ENCODE measurements at regions not wholly inside any gene's neighbourhood (a gene's known extent, or its start where the extent isn't known, plus 50 kb on each side); places are given as distances from the start of the nearest gene placed in this dataset.
A peak's percentile ranks its signal among the peaks of the same experiment; 100 is the strongest.
"Not testable (repeated sequence)": the region's sequence is repeated elsewhere in the genome, so short reads cannot be mapped to it uniquely, and the experiment has no call there.

DNA sequence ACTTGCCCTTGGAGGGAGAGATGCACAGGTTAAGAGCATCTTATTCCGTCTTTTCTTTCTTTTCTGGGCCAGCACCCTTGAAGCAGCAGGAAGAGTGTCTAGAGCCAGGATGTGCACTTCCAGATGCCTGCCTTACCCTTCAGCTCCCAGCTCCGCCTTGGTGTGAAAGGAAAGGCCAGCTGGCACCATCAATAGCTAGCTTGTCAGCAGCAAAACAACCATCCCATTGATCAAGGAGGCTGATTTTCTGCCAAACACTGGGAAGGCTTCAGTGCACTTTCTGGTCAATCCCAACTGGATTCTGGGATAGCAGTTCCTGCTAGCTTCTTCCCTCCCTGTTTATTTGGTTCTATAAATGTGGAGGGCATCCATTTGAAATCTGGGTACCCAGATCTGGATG is 110.9 kb upstream of the GALNT15 start:
- no peaks in the 10 kb centered on the region for H3K4me1 Mint-ChIP-seq (ENCODE audit: low read depth in 2 of 2)
- no peaks in the 10 kb centered on the region for H3K9me3 Mint-ChIP-seq
- peaks cover 9 to 10% of the 10 kb centered on the region in 2 donors for H3K27me3 Mint-ChIP-seq
- ATAC-seq (no peak), DNase-seq (ENCODE audit: low spot score) (no peak)
- H3K27ac Mint-ChIP-seq: no peak overlapping the region
- no peak overlapping the region for H3K4me3 Mint-ChIP-seq
- no peaks in the 10 kb centered on the region for H3K36me3 Mint-ChIP-seq

- Mint-ChIP-seq H3K27me3 (peaks cover 9 to 10% of the 10 kb centered on the region in 2 donors), H3K4me3 (no peak overlapping the region), H3K36me3 (no peaks in the 10 kb centered on the region), H3K9me3 (no peaks in the 10 kb centered on the region), H3K27ac (no peak overlapping the region), H3K4me1 (ENCODE audit: low read depth in 2 of 2) (no peaks in the 10 kb centered on the region)
- ATAC-seq (no peak), DNase-seq (ENCODE audit: low spot score) (no peak)
Measured at GRCh38 chr3:16064642-16065414, 109.7 kb upstream of the GALNT15 start.

DNA sequence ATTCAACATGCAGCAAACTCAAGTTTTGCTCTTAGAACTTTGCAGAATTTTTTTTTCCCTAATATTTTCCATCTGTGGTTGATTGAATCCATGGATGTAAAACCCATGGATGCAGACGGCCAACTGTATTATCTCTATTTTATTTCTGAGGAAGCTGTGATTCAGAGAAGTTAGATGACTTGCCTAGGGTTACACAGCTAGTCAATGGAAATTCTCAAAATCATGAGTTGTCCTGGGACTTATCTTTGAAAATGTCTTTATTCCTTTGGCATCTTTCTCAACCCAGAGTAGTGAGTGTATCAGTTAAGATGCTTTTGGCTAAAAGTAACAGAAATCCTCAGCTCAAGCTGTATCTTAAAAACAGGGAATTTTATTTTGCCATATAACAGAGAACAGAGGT is 107.9 kb upstream of the GALNT15 start:
- ATAC-seq: no peak
- Mint-ChIP-seq H3K27me3 (peaks cover 7 to 10% of the 10 kb centered on the region in 2 donors), H3K36me3 (no peaks in the 10 kb centered on the region)

GRCh38 chr3:16066975-16067374 is 107.5 kb upstream of the GALNT15 start:
- H3K27me3 Mint-ChIP-seq: peaks cover 5 to 10% of the 10 kb centered on the region in 2 donors
- no peak overlapping the region for H3K4me3 Mint-ChIP-seq
- H3K27ac Mint-ChIP-seq: no peak overlapping the region
- no peaks in the 10 kb centered on the region for H3K36me3 Mint-ChIP-seq
- no peaks in the 10 kb centered on the region for H3K4me1 Mint-ChIP-seq (ENCODE audit: low read depth in 2 of 2)
- H3K9me3 Mint-ChIP-seq: no peaks in the 10 kb centered on the region
- no peak for DNase-seq (ENCODE audit: low spot score)
- ATAC-seq: no peak

More for the DNA sequence above, 107.9 kb upstream of the GALNT15 start:
- no peaks in the 10 kb centered on the region for H3K4me1 Mint-ChIP-seq (ENCODE audit: low read depth in 2 of 2)
- no peak for DNase-seq (ENCODE audit: low spot score)
- no peak overlapping the region for H3K4me3 Mint-ChIP-seq
- H3K27ac Mint-ChIP-seq: no peak overlapping the region
- H3K9me3 Mint-ChIP-seq: no peaks in the 10 kb centered on the region

- ATAC-seq (no peak), DNase-seq (ENCODE audit: low spot score) (no peak)
- no peaks in the 10 kb centered on the region for H3K36me3 Mint-ChIP-seq
- H3K9me3 Mint-ChIP-seq: no peaks in the 10 kb centered on the region
- peaks cover 2 to 4% of the 10 kb centered on the region in 2 donors for H3K27me3 Mint-ChIP-seq
- no peak overlapping the region for H3K4me3 Mint-ChIP-seq
- no peaks in the 10 kb centered on the region for H3K4me1 Mint-ChIP-seq (ENCODE audit: low read depth in 2 of 2)
- no peak overlapping the region for H3K27ac Mint-ChIP-seq
Measured at GRCh38 chr3:16067837-16068471, 106.5 kb upstream of the GALNT15 start.

DNA sequence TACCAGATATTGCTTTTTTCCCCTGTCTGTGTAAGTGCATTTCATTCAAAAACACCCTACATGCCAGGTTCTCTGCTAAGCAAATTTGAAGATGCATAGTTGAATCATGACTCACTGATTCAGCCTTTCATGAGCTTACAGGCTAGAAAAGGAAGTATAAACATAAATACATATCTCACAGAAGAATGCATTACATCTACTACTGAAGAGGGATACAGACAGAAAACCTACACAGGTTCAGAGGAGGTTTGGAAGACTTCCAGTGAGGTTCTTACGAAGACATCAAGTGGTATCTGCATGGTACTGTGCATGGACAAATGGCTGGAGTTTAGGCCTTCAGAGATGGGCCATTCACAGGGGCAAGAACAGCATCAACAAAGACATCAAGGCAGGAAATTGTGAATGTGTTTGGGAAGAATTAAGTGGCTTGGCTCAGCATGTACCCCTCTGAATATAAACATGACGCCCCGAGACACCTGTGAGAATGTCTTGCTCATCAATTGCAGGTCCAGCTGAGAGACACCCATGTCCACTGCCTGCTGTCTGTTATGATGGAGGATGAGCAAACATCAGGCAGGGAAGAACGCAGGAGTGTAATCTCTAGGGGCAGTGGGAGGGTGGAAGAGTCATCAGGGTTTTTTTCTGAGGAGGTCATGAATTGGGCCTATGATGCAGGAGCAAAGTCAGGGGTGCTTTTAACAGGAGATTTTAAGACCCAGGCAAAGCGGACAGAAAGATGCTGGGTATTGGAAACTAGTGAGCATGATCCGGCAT is 105.1 kb upstream of the GALNT15 start:
- Mint-ChIP-seq H3K27ac (no peak overlapping the region), H3K36me3 (no peaks in the 10 kb centered on the region), H3K4me1 (ENCODE audit: low read depth in 2 of 2) (no peaks in the 10 kb centered on the region), H3K27me3 (peaks cover under 1 to 9% of the 10 kb centered on the region in 2 donors), H3K4me3 (no peak overlapping the region), H3K9me3 (no peaks in the 10 kb centered on the region)
- no peak for DNase-seq (ENCODE audit: low spot score)
- ATAC-seq: no peak

- no peaks in the 10 kb centered on the region for H3K36me3 Mint-ChIP-seq
- DNase-seq (ENCODE audit: low spot score) (no peak), ATAC-seq (no peak)
- H3K9me3 Mint-ChIP-seq: no peaks in the 10 kb centered on the region
- no peaks in the 10 kb centered on the region for H3K4me1 Mint-ChIP-seq (ENCODE audit: low read depth in 2 of 2)
- H3K4me3 Mint-ChIP-seq: no peak overlapping the region
- H3K27ac Mint-ChIP-seq: no peak overlapping the region
- H3K27me3 Mint-ChIP-seq: peaks cover 2 to 20% of the 10 kb centered on the region in 2 donors
Measured at GRCh38 chr3:16070707-16071106, 103.8 kb upstream of the GALNT15 start.

DNA sequence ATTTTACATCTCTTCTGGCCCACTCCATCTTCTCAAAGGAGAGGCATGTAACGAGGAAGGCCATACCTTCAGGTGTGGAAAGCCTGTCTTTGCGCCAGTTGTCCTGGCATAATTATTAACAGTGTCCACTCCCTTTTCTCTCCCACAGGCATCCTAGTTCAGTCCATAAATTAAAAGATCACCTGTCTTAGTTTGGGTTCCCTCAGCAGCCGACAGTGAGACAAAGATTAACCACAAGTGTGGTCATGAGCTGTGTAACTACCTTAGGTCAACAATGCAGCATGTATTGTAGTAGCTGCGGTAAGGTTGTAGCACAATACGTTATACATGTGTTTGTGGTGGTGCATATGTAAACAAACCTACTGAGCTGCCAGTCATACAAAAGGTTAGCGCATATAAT is 103.3 kb upstream of the GALNT15 start:
- Mint-ChIP-seq H3K4me3 (no peak overlapping the region), H3K9me3 (no peaks in the 10 kb centered on the region), H3K27me3 (peaks cover 2 to 20% of the 10 kb centered on the region in 2 donors), H3K27ac (no peak overlapping the region), H3K4me1 (ENCODE audit: low read depth in 2 of 2) (no peaks in the 10 kb centered on the region), H3K36me3 (no peaks in the 10 kb centered on the region)
- ATAC-seq: no peak
- no peak for DNase-seq (ENCODE audit: low spot score)

DNA sequence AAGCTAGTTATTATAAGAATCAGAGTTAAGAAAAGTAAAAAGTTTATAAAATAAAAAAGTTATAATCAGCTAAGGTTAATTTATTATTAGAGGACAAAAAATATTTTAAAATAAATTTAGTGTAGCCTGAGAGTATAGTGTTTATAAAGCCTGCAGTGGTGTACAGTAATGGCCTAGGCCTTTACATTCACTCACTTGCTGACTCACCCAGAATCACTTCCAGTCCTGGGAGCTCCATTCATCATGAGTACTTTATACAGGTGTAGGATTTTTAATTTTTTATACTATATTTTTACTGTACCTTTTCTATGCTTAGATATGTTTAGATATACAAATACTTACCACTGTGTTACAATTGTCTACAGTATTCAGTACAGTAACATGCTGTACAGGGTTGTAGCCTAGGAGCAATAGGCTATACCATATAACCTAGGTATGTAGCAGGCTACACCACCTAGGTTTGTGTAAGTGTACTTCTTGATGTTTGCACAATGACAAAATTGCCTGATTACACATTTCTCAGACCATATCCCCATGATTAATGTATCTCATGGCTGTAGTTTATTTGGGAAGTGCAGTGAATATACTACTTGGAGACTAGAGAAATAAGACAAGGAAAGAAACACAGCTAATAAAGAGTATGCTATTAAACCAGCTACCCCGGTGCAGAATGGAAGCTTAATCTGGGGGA is 101.9 kb upstream of the GALNT15 start:
- Mint-ChIP-seq H3K27ac (no peak overlapping the region), H3K9me3 (no peaks in the 10 kb centered on the region), H3K36me3 (no peaks in the 10 kb centered on the region), H3K4me1 (ENCODE audit: low read depth in 2 of 2) (no peaks in the 10 kb centered on the region), H3K27me3 (peaks cover 2 to 20% of the 10 kb centered on the region in 2 donors), H3K4me3 (no peak overlapping the region)
- no peak for ATAC-seq
- no peak for DNase-seq (ENCODE audit: low spot score)

GRCh38 chr3:16073203-16073602 is 101.3 kb upstream of the GALNT15 start:
- Mint-ChIP-seq H3K27me3 (peaks cover 5 to 20% of the 10 kb centered on the region in 2 donors), H3K4me1 (ENCODE audit: low read depth in 2 of 2) (no peaks in the 10 kb centered on the region), H3K4me3 (no peak overlapping the region), H3K9me3 (no peaks in the 10 kb centered on the region), H3K27ac (no peak overlapping the region), H3K36me3 (no peaks in the 10 kb centered on the region)
- DNase-seq (ENCODE audit: low spot score) (no peak), ATAC-seq (no peak)

DNA sequence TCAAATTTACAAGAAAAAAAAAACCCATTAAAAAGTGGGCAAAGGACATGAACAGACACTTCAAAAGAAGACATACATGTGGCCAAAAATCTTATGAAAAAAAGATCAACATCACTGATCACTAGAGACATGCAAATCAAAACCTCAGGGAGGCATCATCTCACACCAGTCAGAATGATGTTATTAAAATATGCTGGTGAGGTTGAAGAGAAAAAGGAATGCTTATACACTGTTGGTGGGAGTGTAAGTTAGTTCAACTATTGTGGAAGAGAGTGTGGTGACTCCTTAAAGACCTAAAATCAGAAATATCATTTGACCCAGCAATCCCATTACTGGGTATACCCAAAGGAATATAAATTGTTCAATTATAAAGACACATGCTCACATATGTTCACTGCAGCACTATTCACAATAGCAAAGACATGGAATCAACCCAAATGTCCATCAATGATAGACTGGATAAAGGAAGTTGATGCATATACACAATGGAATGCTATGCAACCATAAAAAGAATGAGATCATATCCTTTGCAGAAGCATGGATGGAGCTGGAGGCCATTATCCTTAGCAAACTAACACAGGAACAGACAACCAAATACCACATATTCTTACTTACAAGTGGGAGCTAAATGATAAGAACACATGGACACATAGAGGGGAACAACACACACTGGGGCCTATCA is 100.3 kb upstream of the GALNT15 start:
- H3K4me3 Mint-ChIP-seq; H3K36me3 Mint-ChIP-seq; H3K4me1 Mint-ChIP-seq (ENCODE audit: low read depth in 2 of 2); H3K27ac Mint-ChIP-seq; H3K9me3 Mint-ChIP-seq; ATAC-seq: not testable (repeated sequence)
- H3K27me3 Mint-ChIP-seq: peaks cover 7 to 20% of the 10 kb centered on the region in 2 donors
- peak; percentile 6 for DNase-seq (ENCODE audit: low spot score)

- ATAC-seq (no peak), DNase-seq (ENCODE audit: low spot score) (no peak)
- no peak overlapping the region for H3K27ac Mint-ChIP-seq
- peaks cover 2% of the 10 kb centered on the region for H3K9me3 Mint-ChIP-seq
- H3K36me3 Mint-ChIP-seq: peaks cover 3% of the 10 kb centered on the region
- H3K4me1 Mint-ChIP-seq (ENCODE audit: low read depth in 2 of 2): no peaks in the 10 kb centered on the region
- no peak overlapping the region for H3K4me3 Mint-ChIP-seq
- H3K27me3 Mint-ChIP-seq: peaks cover 9 to 24% of the 10 kb centered on the region in 2 donors
Measured at GRCh38 chr3:16075647-16076046, 98.8 kb upstream of the GALNT15 start.

GRCh38 chr3:16076564-16076963 is 97.9 kb upstream of the GALNT15 start:
- no peak for ATAC-seq
- Mint-ChIP-seq H3K36me3 (peaks cover 7% of the 10 kb centered on the region), H3K27ac (no peak overlapping the region), H3K4me3 (no peak overlapping the region), H3K9me3 (peaks cover 4% of the 10 kb centered on the region), H3K4me1 (ENCODE audit: low read depth in 2 of 2) (no peaks in the 10 kb centered on the region), H3K27me3 (peaks cover 10 to 27% of the 10 kb centered on the region in 2 donors)
- DNase-seq (ENCODE audit: low spot score): no peak

All from natural killer cell treated with Interleukin-12 subunit alpha and Interleukin-12 subunit beta and Interleukin-15 and Interleukin-18, amount 100 ng/mL, for 72 hours (primary cell).